Astrocyte (in vitro differentiated cells and primary cell): ENCODE measurements at regions not wholly inside any gene's neighbourhood (a gene's known extent, or its start where the extent isn't known, plus 50 kb on each side); places are given as distances from the start of the nearest gene placed in this dataset.

Source experiments
- EZH2 ChIP-seq: IDR thresholded peaks from 2 replicates; pipeline ENCODE4 v1.6.1; 2012; ENCODE audit warnings: mild to moderate bottlenecking, low read length, inconsistent platforms; ENCODE audit not compliant: insufficient read depth
- TF ChIP-seq, protein P1 (sequence below): IDR thresholded peaks from 2 replicates; pipeline ENCODE4 v1.5.1; 2011; ENCODE audit warnings: low read depth, mild to moderate bottlenecking, inconsistent platforms, low read length, moderate library complexity; ENCODE audit not compliant: insufficient read depth

DNA sequence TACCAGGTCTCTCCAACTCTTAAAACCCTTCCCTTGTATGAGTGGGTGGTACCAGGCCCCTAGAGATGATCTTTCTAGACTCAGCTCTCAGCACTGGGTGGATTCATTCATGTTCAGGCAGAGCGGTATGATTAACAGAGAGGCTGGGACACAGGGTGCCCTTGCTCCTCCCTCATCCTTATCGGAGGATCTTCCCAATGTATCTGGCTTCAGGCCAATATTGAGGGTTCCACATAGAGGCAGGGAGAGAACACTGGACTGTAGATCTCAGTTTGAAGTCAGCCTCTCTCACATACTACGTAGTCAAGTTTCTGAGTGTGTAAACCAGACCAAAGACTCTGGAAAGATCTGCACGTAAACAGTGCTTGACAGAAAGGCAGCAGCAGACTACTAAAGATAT lies 366.2 kb downstream of the DHX35 start:
- TF ChIP-seq, protein P1, sequence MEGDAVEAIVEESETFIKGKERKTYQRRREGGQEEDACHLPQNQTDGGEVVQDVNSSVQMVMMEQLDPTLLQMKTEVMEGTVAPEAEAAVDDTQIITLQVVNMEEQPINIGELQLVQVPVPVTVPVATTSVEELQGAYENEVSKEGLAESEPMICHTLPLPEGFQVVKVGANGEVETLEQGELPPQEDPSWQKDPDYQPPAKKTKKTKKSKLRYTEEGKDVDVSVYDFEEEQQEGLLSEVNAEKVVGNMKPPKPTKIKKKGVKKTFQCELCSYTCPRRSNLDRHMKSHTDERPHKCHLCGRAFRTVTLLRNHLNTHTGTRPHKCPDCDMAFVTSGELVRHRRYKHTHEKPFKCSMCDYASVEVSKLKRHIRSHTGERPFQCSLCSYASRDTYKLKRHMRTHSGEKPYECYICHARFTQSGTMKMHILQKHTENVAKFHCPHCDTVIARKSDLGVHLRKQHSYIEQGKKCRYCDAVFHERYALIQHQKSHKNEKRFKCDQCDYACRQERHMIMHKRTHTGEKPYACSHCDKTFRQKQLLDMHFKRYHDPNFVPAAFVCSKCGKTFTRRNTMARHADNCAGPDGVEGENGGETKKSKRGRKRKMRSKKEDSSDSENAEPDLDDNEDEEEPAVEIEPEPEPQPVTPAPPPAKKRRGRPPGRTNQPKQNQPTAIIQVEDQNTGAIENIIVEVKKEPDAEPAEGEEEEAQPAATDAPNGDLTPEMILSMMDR, result no peak
- no peak for TF ChIP-seq EZH2
